Stimulated activated naive B cell treated with anti-CD40 and anti-IgM and Interleukin-4, amounts not matched to agents 10 μg/mL and 1 μg/mL and 100 μg/mL, for 72 hours (primary cell): ENCODE measurements at regions not wholly inside any gene's neighbourhood (a gene's known extent, or its start where the extent isn't known, plus 50 kb on each side); places are given as distances from the start of the nearest gene placed in this dataset.

ENCODE experiments used
- ATAC-seq, 2 donors: fragments of 150-1000 bp; cut with Tn5 transposase; replicated peaks; 2 replicates each; pipeline ENCODE4 v1.10.0; 2021; ENCODE audit warnings: moderate library complexity in 1 of 2
- DNase-seq: peaks from one replicate; pipeline ENCODE4 v3.0.0; 2021
- H3K27ac Mint-ChIP-seq: one replicate; pipeline ENCODE4 v1.8.0; 2022; ENCODE audit warnings: mild to moderate bottlenecking, mixed read lengths
- H3K27me3 Mint-ChIP-seq, 2 donors: one replicate each; pipeline ENCODE4 v1.8.0; 2022; ENCODE audit warnings: mixed read lengths in 2 of 2
- H3K36me3 Mint-ChIP-seq, 2 donors: one replicate each; pipeline ENCODE4 v1.8.0; 2022; ENCODE audit warnings: mixed read lengths in 2 of 2, mild to moderate bottlenecking in 1 of 2
- H3K4me1 Mint-ChIP-seq, 2 donors: one replicate each; pipeline ENCODE4 v1.8.0; 2022; ENCODE audit warnings: mixed read lengths in 2 of 2, mild to moderate bottlenecking in 1 of 2
- H3K4me3 Mint-ChIP-seq, 2 donors: one replicate each; pipeline ENCODE4 v1.8.0; 2022; ENCODE audit warnings: mild to moderate bottlenecking in 2 of 2, mixed read lengths in 2 of 2, moderate library complexity in 1 of 2
- H3K9me3 Mint-ChIP-seq, 2 donors: one replicate each; pipeline ENCODE4 v1.8.0; 2022; ENCODE audit warnings: mixed read lengths in 2 of 2, mild to moderate bottlenecking in 1 of 2

GRCh38 chr11:30131535-30131934 is 99.3 kb upstream of the FSHB start:
- H3K36me3 Mint-ChIP-seq = no peaks in the 10 kb centered on the region
- H3K4me3 Mint-ChIP-seq = no peak overlapping the region
- H3K27ac Mint-ChIP-seq = no peak overlapping the region
- H3K4me1 Mint-ChIP-seq = no peaks in the 10 kb centered on the region
- peaks cover 0 to 4% of the 10 kb centered on the region in 2 donors for H3K27me3 Mint-ChIP-seq
- H3K9me3 Mint-ChIP-seq = no peaks in the 10 kb centered on the region
- ATAC-seq = no peak
- no peak for DNase-seq

- Mint-ChIP-seq H3K27me3 (peaks cover 0 to 1% of the 10 kb centered on the region in 2 donors), H3K4me1 (no peaks in the 10 kb centered on the region), H3K4me3 (no peak overlapping the region), H3K36me3 (no peaks in the 10 kb centered on the region), H3K9me3 (no peaks in the 10 kb centered on the region), H3K27ac (no peak overlapping the region)
- DNase-seq (no peak), ATAC-seq (no peak)
Observed at GRCh38 chr11:30133281-30133680, 97.5 kb upstream of the FSHB start.

GRCh38 chr11:30143098-30143705 is 87.6 kb upstream of the FSHB start:
- ATAC-seq (peak; percentile 34 to 55), DNase-seq (no peak)
- Mint-ChIP-seq H3K4me3 (no peak overlapping the region), H3K27me3 (peaks cover 5% of the 10 kb centered on the region in 2 donors), H3K27ac (no peak overlapping the region), H3K36me3 (no peaks in the 10 kb centered on the region), H3K9me3 (no peaks in the 10 kb centered on the region), H3K4me1 (no peaks in the 10 kb centered on the region)

- H3K27me3 Mint-ChIP-seq = peaks cover 5% of the 10 kb centered on the region in 2 donors
- H3K4me1 Mint-ChIP-seq = no peaks in the 10 kb centered on the region
- DNase-seq (no peak), ATAC-seq (no peak)
- no peak overlapping the region for H3K27ac Mint-ChIP-seq
- H3K4me3 Mint-ChIP-seq = no peak overlapping the region
- no peaks in the 10 kb centered on the region for H3K36me3 Mint-ChIP-seq
- H3K9me3 Mint-ChIP-seq = no peaks in the 10 kb centered on the region
Observed at GRCh38 chr11:30147293-30147692, 83.5 kb upstream of the FSHB start.

- H3K4me1 Mint-ChIP-seq = no peaks in the 10 kb centered on the region
- DNase-seq (no peak), ATAC-seq (no peak)
- no peak overlapping the region for H3K4me3 Mint-ChIP-seq
- H3K36me3 Mint-ChIP-seq = no peaks in the 10 kb centered on the region
- H3K27me3 Mint-ChIP-seq = no peaks in the 10 kb centered on the region
- H3K9me3 Mint-ChIP-seq = no peaks in the 10 kb centered on the region
- no peak overlapping the region for H3K27ac Mint-ChIP-seq
Observed at GRCh38 chr11:30149998-30150397, 80.8 kb upstream of the FSHB start.

GRCh38 chr11:30150425-30150824 is 80.4 kb upstream of the FSHB start:
- no peaks in the 10 kb centered on the region for H3K4me1 Mint-ChIP-seq
- DNase-seq (no peak), ATAC-seq (no peak)
- no peaks in the 10 kb centered on the region for H3K27me3 Mint-ChIP-seq
- H3K36me3 Mint-ChIP-seq = no peaks in the 10 kb centered on the region
- H3K4me3 Mint-ChIP-seq = no peak overlapping the region
- H3K27ac Mint-ChIP-seq = no peak overlapping the region
- no peaks in the 10 kb centered on the region for H3K9me3 Mint-ChIP-seq

- no peak overlapping the region for H3K27ac Mint-ChIP-seq
- no peaks in the 10 kb centered on the region for H3K36me3 Mint-ChIP-seq
Observed at GRCh38 chr11:30153008-30153407, 77.8 kb upstream of the FSHB start.

GRCh38 chr11:30155428-30155827 is 75.4 kb upstream of the FSHB start:
- Mint-ChIP-seq H3K4me3 (no peak overlapping the region), H3K9me3 (no peaks in the 10 kb centered on the region), H3K27ac (no peak overlapping the region), H3K4me1 (no peaks in the 10 kb centered on the region), H3K36me3 (no peaks in the 10 kb centered on the region), H3K27me3 (peaks cover 7 to 8% of the 10 kb centered on the region in 2 donors)
- no peak for ATAC-seq
- DNase-seq = no peak

More at GRCh38 chr11:30153008-30153407, 77.8 kb upstream of the FSHB start:
- DNase-seq (no peak), ATAC-seq (no peak)
- Mint-ChIP-seq H3K4me3 (no peak overlapping the region), H3K9me3 (no peaks in the 10 kb centered on the region), H3K4me1 (no peaks in the 10 kb centered on the region), H3K27me3 (no peaks in the 10 kb centered on the region)

- Mint-ChIP-seq H3K27ac (no peak overlapping the region), H3K9me3 (peaks cover 0 to 4% of the 10 kb centered on the region in 2 donors), H3K27me3 (peaks cover 7 to 8% of the 10 kb centered on the region in 2 donors), H3K4me1 (no peaks in the 10 kb centered on the region), H3K4me3 (no peak overlapping the region), H3K36me3 (no peaks in the 10 kb centered on the region)
- DNase-seq (no peak), ATAC-seq (no peak)
Observed at GRCh38 chr11:30159546-30159945, 71.3 kb upstream of the FSHB start.

GRCh38 chr11:30165652-30166051 is 65.2 kb upstream of the FSHB start:
- Mint-ChIP-seq H3K4me1 (no peaks in the 10 kb centered on the region), H3K27ac (no peak overlapping the region), H3K36me3 (no peaks in the 10 kb centered on the region), H3K27me3 (no peaks in the 10 kb centered on the region), H3K9me3 (peaks cover 0 to 4% of the 10 kb centered on the region in 2 donors), H3K4me3 (no peak overlapping the region)
- no peak for ATAC-seq
- no peak for DNase-seq

GRCh38 chr11:30171661-30172060 is 59.2 kb upstream of the FSHB start:
- no peak overlapping the region for H3K4me3 Mint-ChIP-seq
- no peaks in the 10 kb centered on the region for H3K4me1 Mint-ChIP-seq
- DNase-seq (no peak), ATAC-seq (no peak)
- no peaks in the 10 kb centered on the region for H3K36me3 Mint-ChIP-seq
- no peak overlapping the region for H3K27ac Mint-ChIP-seq
- peaks cover under 1 to 3% of the 10 kb centered on the region in 2 donors for H3K9me3 Mint-ChIP-seq
- H3K27me3 Mint-ChIP-seq = no peaks in the 10 kb centered on the region

- H3K27ac Mint-ChIP-seq = no peak overlapping the region
- H3K4me3 Mint-ChIP-seq = no peak overlapping the region
- peaks cover 3 to 6% of the 10 kb centered on the region in 2 donors for H3K9me3 Mint-ChIP-seq
- H3K27me3 Mint-ChIP-seq = no peaks in the 10 kb centered on the region
- ATAC-seq (no peak), DNase-seq (no peak)
- no peaks in the 10 kb centered on the region for H3K36me3 Mint-ChIP-seq
- H3K4me1 Mint-ChIP-seq = no peaks in the 10 kb centered on the region
Observed at GRCh38 chr11:30172158-30172557, 58.7 kb upstream of the FSHB start.

GRCh38 chr11:30172883-30173311 is 57.9 kb upstream of the FSHB start:
- Mint-ChIP-seq H3K27ac (no peak overlapping the region), H3K4me3 (no peak overlapping the region), H3K4me1 (no peaks in the 10 kb centered on the region), H3K27me3 (no peaks in the 10 kb centered on the region), H3K36me3 (no peaks in the 10 kb centered on the region), H3K9me3 (peaks cover 6 to 7% of the 10 kb centered on the region in 2 donors)
- no peak for ATAC-seq
- no peak for DNase-seq

- H3K9me3 Mint-ChIP-seq = peaks cover 7 to 10% of the 10 kb centered on the region in 2 donors
- no peaks in the 10 kb centered on the region for H3K4me1 Mint-ChIP-seq
- ATAC-seq (no peak), DNase-seq (no peak)
- H3K36me3 Mint-ChIP-seq = no peaks in the 10 kb centered on the region
- H3K4me3 Mint-ChIP-seq = no peak overlapping the region
- H3K27me3 Mint-ChIP-seq = no peaks in the 10 kb centered on the region
- no peak overlapping the region for H3K27ac Mint-ChIP-seq
Observed at GRCh38 chr11:30174265-30175020, 56.4 kb upstream of the FSHB start.
